ENCODE measurements at regions not wholly inside any gene's neighbourhood (a gene's known extent, or its start where the extent isn't known, plus 50 kb on each side); places are given as distances from the start of the nearest gene placed in this dataset.
"Not testable (repeated sequence)": the region's sequence is repeated elsewhere in the genome, so short reads cannot be mapped to it uniquely, and the experiment has no call there.

DNA sequence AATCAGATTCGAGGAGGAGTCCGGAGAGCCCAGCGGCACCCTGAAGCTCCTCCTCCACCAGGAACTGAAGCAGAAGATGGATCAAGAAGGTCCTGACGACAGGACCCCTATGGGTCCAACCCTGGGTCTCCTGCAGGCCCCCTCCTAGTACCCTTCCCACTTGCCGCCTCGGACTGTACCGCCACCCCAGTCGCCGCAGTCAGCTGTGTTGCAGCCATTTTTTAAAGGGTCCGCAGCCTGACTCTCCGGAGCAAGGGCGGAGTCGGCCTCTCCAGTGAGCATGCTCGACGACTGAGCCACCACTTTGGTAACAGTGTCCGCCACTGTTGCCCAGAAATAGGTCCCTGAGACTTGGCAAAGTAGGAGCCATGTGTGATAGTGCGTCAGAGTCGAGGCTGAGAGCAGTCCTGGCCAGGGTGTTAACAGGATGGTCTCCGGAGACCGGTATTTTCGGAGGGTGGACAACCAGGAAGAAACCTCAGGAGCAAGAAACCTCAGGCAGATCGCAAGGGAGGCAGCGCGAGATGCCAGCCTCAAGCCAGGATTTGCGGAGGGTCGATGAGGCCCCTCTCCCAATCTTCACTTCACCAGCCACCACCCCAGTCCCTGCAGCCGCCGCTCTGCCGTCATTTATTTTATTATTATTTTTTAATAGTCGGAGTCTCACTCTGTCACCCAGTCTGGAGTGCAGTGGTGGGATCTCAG, 294.6 kb upstream of the ZNF337 start:
- Histone ChIP-seq H3K4me3 (ENCODE audit: low read length) (no peak overlapping the region), H4K20me1 (ENCODE audit: insufficient read depth) (no peaks in the 10 kb centered on the region), H3K27ac (ENCODE audit: low read length) (no peak overlapping the region), H3K27me3 (ENCODE audit: insufficient read depth, low read depth, low read length) (no peaks in the 10 kb centered on the region), H3K9me2 (ENCODE audit: insufficient read depth, low read length) (no peaks in the 10 kb centered on the region), H3K36me3 (ENCODE audit: insufficient read depth, low read length) (no peaks in the 10 kb centered on the region), H3K4me2 (ENCODE audit: low read length) (no peak overlapping the region), H3K79me2 (replicated peaks; ENCODE audit: insufficient read depth, low read length) (no peaks in the 10 kb centered on the region), H3F3A (ENCODE audit: insufficient read depth, low read length, poor library complexity, severe bottlenecking) (no peaks in the 10 kb centered on the region), H3K9me3 (ENCODE audit: low read length) (no peaks in the 10 kb centered on the region), H3K9ac (ENCODE audit: low read length) (no peak overlapping the region), H2AFZ (ENCODE audit: low read depth, low read length) (no peak overlapping the region)
- TF ChIP-seq MXI1 (conservative IDR thresholded peaks at IDR 0.05; ENCODE audit: poor library complexity, severe bottlenecking) (no peak), EP300 (conservative IDR thresholded peaks at IDR 0.05; ENCODE audit: poor library complexity, severe bottlenecking) (no peak)
- TF ChIP-seq, protein P1, sequence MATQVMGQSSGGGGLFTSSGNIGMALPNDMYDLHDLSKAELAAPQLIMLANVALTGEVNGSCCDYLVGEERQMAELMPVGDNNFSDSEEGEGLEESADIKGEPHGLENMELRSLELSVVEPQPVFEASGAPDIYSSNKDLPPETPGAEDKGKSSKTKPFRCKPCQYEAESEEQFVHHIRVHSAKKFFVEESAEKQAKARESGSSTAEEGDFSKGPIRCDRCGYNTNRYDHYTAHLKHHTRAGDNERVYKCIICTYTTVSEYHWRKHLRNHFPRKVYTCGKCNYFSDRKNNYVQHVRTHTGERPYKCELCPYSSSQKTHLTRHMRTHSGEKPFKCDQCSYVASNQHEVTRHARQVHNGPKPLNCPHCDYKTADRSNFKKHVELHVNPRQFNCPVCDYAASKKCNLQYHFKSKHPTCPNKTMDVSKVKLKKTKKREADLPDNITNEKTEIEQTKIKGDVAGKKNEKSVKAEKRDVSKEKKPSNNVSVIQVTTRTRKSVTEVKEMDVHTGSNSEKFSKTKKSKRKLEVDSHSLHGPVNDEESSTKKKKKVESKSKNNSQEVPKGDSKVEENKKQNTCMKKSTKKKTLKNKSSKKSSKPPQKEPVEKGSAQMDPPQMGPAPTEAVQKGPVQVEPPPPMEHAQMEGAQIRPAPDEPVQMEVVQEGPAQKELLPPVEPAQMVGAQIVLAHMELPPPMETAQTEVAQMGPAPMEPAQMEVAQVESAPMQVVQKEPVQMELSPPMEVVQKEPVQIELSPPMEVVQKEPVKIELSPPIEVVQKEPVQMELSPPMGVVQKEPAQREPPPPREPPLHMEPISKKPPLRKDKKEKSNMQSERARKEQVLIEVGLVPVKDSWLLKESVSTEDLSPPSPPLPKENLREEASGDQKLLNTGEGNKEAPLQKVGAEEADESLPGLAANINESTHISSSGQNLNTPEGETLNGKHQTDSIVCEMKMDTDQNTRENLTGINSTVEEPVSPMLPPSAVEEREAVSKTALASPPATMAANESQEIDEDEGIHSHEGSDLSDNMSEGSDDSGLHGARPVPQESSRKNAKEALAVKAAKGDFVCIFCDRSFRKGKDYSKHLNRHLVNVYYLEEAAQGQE (IDR thresholded peaks at IDR 0.05; ENCODE audit: borderline replicate concordance): no peak

DNA sequence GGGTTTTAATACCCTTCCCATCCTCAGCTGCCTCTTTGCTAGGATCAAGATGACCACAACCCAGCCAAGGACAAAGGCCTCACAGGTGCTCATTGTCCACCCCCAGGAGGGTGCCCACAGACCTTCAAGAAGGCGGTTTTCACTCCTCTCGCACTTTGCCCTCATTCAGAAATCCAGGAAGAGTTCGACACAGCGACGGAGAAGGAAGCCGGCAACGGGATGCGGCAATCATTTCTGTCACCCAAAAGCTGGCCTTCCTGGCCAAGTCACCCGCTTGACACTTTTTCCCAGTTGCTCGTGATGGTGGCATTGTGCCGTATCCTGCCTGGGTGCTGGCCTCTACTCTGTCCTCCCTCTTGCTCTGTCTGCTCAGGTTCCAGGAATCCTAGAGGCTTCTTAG, 293.0 kb upstream of the ZNF337 start:
- not testable (repeated sequence) for H3K9me3 ChIP-seq (ENCODE audit: low read length); H3K4me2 ChIP-seq (ENCODE audit: low read length); H3K79me2 ChIP-seq (replicated peaks; ENCODE audit: insufficient read depth, low read length); H3K9ac ChIP-seq (ENCODE audit: low read length); H3K27me3 ChIP-seq (ENCODE audit: insufficient read depth, low read depth, low read length); H3K27ac ChIP-seq (ENCODE audit: low read length); H3K4me3 ChIP-seq (ENCODE audit: low read length); H2AFZ ChIP-seq (ENCODE audit: low read depth, low read length); H3K36me3 ChIP-seq (ENCODE audit: insufficient read depth, low read length); H3F3A ChIP-seq (ENCODE audit: insufficient read depth, low read length, poor library complexity, severe bottlenecking); H3K9me2 ChIP-seq (ENCODE audit: insufficient read depth, low read length); H4K20me1 ChIP-seq (ENCODE audit: insufficient read depth)

DNA sequence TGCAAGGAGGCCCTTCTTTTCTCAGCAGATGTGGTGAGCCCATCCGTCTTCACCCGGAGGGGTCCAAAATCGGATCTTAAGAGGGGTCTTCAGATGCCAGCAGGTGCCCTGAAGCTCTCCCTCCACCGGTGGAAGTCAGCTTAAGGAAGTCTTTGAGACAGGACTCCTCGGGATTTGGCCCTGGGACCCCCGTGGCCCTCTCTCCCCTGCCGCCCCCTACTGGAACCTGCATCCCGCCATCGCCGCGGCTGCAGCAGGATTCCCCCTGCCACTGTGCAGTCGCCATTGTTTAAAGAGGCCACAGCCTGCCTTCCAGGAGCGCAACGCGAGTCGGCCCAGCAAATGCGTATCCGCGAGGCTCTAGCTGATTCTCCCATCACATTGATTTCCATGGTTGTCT, 292.5 kb upstream of the ZNF337 start:
- Histone ChIP-seq H3K36me3 (ENCODE audit: insufficient read depth, low read length) (no peaks in the 10 kb centered on the region), H3K4me3 (ENCODE audit: low read length) (no peak overlapping the region), H3K27ac (ENCODE audit: low read length) (no peak overlapping the region), H3K79me2 (replicated peaks; ENCODE audit: insufficient read depth, low read length) (no peaks in the 10 kb centered on the region), H3F3A (ENCODE audit: insufficient read depth, low read length, poor library complexity, severe bottlenecking) (no peaks in the 10 kb centered on the region), H3K9me2 (ENCODE audit: insufficient read depth, low read length) (no peaks in the 10 kb centered on the region), H3K9ac (ENCODE audit: low read length) (no peak overlapping the region), H3K4me2 (ENCODE audit: low read length) (no peak overlapping the region), H3K27me3 (ENCODE audit: insufficient read depth, low read depth, low read length) (no peaks in the 10 kb centered on the region), H4K20me1 (ENCODE audit: insufficient read depth) (no peaks in the 10 kb centered on the region), H2AFZ (ENCODE audit: low read depth, low read length) (no peak overlapping the region), H3K9me3 (ENCODE audit: low read length) (no peaks in the 10 kb centered on the region)
- TF ChIP-seq, protein P1 (IDR thresholded peaks at IDR 0.05; ENCODE audit: borderline replicate concordance): no peak
- TF ChIP-seq POLR2AphosphoS5 (IDR thresholded peaks at IDR 0.05) (no peak), RAD21 (conservative IDR thresholded peaks at IDR 0.05) (no peak), EZH2 (IDR thresholded peaks at IDR 0.05; ENCODE audit: borderline replicate concordance, insufficient read depth, low read length, poor library complexity, severe bottlenecking) (no peak), TAF1 (IDR thresholded peaks at IDR 0.05; ENCODE audit: low read depth) (no peak), EP300 (conservative IDR thresholded peaks at IDR 0.05; ENCODE audit: poor library complexity, severe bottlenecking) (no peak), MXI1 (conservative IDR thresholded peaks at IDR 0.05; ENCODE audit: poor library complexity, severe bottlenecking) (no peak), SMC3 (conservative IDR thresholded peaks at IDR 0.05; ENCODE audit: poor library complexity) (no peak)
- TF ChIP-seq, protein P2, sequence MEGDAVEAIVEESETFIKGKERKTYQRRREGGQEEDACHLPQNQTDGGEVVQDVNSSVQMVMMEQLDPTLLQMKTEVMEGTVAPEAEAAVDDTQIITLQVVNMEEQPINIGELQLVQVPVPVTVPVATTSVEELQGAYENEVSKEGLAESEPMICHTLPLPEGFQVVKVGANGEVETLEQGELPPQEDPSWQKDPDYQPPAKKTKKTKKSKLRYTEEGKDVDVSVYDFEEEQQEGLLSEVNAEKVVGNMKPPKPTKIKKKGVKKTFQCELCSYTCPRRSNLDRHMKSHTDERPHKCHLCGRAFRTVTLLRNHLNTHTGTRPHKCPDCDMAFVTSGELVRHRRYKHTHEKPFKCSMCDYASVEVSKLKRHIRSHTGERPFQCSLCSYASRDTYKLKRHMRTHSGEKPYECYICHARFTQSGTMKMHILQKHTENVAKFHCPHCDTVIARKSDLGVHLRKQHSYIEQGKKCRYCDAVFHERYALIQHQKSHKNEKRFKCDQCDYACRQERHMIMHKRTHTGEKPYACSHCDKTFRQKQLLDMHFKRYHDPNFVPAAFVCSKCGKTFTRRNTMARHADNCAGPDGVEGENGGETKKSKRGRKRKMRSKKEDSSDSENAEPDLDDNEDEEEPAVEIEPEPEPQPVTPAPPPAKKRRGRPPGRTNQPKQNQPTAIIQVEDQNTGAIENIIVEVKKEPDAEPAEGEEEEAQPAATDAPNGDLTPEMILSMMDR (IDR thresholded peaks at IDR 0.05; ENCODE audit: poor library complexity, severe bottlenecking): no peak

DNA sequence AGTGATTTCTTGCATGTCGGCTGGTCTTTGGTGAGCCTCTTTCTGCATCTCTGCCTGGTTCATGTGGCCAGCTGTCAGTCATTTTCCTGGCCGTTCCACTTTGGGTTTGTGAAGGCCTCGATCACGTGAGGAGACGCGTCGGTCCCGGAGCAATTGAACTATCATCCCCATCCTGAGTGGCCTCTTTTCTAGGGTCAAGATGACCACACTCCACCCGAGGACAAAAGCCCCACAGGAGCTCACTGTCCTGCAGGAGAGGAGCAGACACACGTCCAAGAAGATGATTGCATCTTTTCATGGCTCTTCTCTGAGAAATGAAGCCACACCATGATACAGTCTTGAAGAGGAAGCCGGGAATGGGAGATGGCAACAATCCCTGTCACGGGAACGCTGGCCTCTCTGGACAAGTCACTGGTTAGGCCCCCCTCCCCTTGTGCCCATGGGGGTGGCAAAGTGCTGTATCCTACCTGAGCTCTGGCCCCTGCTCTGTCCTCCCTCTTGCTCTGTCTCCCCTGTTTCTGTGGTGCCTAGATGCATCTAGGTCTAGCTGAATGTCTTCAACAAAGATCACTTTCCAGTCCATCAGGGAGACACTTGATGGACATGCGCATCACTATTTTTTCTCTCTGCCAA, 291.4 kb upstream of the ZNF337 start:
- not testable (repeated sequence) for H3K4me3 ChIP-seq (ENCODE audit: low read length); H3K9me2 ChIP-seq (ENCODE audit: insufficient read depth, low read length); H3K79me2 ChIP-seq (replicated peaks; ENCODE audit: insufficient read depth, low read length); H3K4me2 ChIP-seq (ENCODE audit: low read length); H3K27ac ChIP-seq (ENCODE audit: low read length); H4K20me1 ChIP-seq (ENCODE audit: insufficient read depth); H3K9me3 ChIP-seq (ENCODE audit: low read length); H3F3A ChIP-seq (ENCODE audit: insufficient read depth, low read length, poor library complexity, severe bottlenecking); H2AFZ ChIP-seq (ENCODE audit: low read depth, low read length); H3K9ac ChIP-seq (ENCODE audit: low read length); H3K27me3 ChIP-seq (ENCODE audit: insufficient read depth, low read depth, low read length); H3K36me3 ChIP-seq (ENCODE audit: insufficient read depth, low read length)
